H1 (cell line): ENCODE measurements at regions not wholly inside any gene's neighbourhood (a gene's known extent, or its start where the extent isn't known, plus 50 kb on each side); places are given as distances from the start of the nearest gene placed in this dataset.

ENCODE experiments used
- CTCF ChIA-PET: fragments of 300-600 bp; sonication (Branson Sonifier 250); formaldehyde crosslinking; loops from one replicate; lab custom pipeline; 2021; ENCODE audit not compliant: partially characterized antibody; lab: Charles Lee
- POLR2A ChIA-PET: fragments of 300-600 bp; sonication (Branson Sonifier 250); formaldehyde crosslinking; loops from one replicate; lab custom pipeline; 2021; ENCODE audit warnings: inconsistent platforms; ENCODE audit not compliant: partially characterized antibody; lab: Charles Lee
- DNase-seq, 2 experiments: peaks; one replicate each; pipeline versions ENCODE4 v3.0.0 to v3.0.0-alpha.2; 2010 to 2022; ENCODE audit warnings: low spot score in 2 of 2, low read depth in 1 of 2, mixed read lengths in 1 of 2
- FAIRE-seq: peaks from 2 replicates; lab custom pipeline; 2011; peaks lifted over from hg19 to GRCh38; lab: Jason Lieb, UNC
- H2AFZ ChIP-seq: 2 replicates; pipeline ENCODE4 v1.8.1; 2012; ENCODE audit warnings: low read length, inconsistent platforms
- H2AK5ac ChIP-seq: 2 replicates; pipeline ENCODE4 v1.6.1; 2013; ENCODE audit warnings: low read depth, low read length
- H2BK120ac ChIP-seq: replicated peaks from 2 replicates; pipeline ENCODE3; 2013; ENCODE audit warnings: low read depth, low read length, inconsistent platforms
- H2BK12ac ChIP-seq: 2 replicates; pipeline ENCODE4 v1.6.1; 2013; ENCODE audit warnings: low read depth, low read length
- H2BK15ac ChIP-seq: 2 replicates; pipeline ENCODE4 v1.6.1; 2013; ENCODE audit warnings: low read length
- H2BK20ac ChIP-seq: 2 replicates; pipeline ENCODE4 v1.6.1; 2013; ENCODE audit warnings: low read length
- H2BK5ac ChIP-seq: 2 replicates; pipeline ENCODE4 v1.6.1; 2013; ENCODE audit warnings: low read depth, low read length
- H3K14ac ChIP-seq: 2 replicates; pipeline ENCODE4 v1.6.1; 2013; ENCODE audit warnings: inconsistent platforms; ENCODE audit not compliant: insufficient read length
- H3K18ac ChIP-seq: 2 replicates; pipeline ENCODE4 v1.6.1; 2013; ENCODE audit warnings: low read length; ENCODE audit errors: extremely low read depth
- H3K23ac ChIP-seq: 2 replicates; pipeline ENCODE4 v1.6.1; 2013; ENCODE audit warnings: inconsistent platforms; ENCODE audit not compliant: insufficient read length
- H3K23me2 ChIP-seq: 2 replicates; pipeline ENCODE4 v1.6.1; 2013; ENCODE audit warnings: low read depth, low read length
- H3K27ac ChIP-seq: 2 replicates; pipeline ENCODE4 v1.6.1; 2011; ENCODE audit warnings: low read depth, low read length, inconsistent platforms
- H3K27me3 ChIP-seq, 4 experiments: replicated peaks in 1 of 4; 1 replicate in 1 of 4; 2 replicates in 3 of 4; pipeline versions ENCODE4 v1.6.1 to v1.8.1; 2011 to 2013; ENCODE audit warnings: low read length in 3 of 4, mild to moderate bottlenecking in 3 of 4, inconsistent platforms in 2 of 4, mixed read lengths in 2 of 4, moderate library complexity in 1 of 4; ENCODE audit not compliant: control insufficient read depth in 3 of 4, insufficient read depth in 3 of 4; ENCODE audit errors: extremely low read depth in 1 of 4
- H3K36me3 ChIP-seq, 4 experiments: 2 replicates each; pipeline versions ENCODE4 v1.6.1 to v1.8.1; 2011 to 2013; ENCODE audit warnings: mild to moderate bottlenecking in 4 of 4, low read length in 3 of 4, moderate library complexity in 2 of 4, control low read depth in 1 of 4, inconsistent platforms in 1 of 4; ENCODE audit not compliant: insufficient read depth in 4 of 4, control insufficient read depth in 2 of 4
- H3K4ac ChIP-seq: replicated peaks from 2 replicates; pipeline ENCODE3; 2013; ENCODE audit warnings: low read length, low read depth, mixed read lengths, inconsistent platforms; ENCODE audit not compliant: insufficient read length
- H3K4me1 ChIP-seq, 4 experiments: replicated peaks in 1 of 4; 1 replicate in 1 of 4; 2 replicates in 3 of 4; pipeline versions ENCODE4 v1.6.1 to v1.8.1; 2011 to 2013; ENCODE audit warnings: low read length in 3 of 4, inconsistent platforms in 2 of 4, mixed read lengths in 1 of 4; ENCODE audit not compliant: insufficient read depth in 4 of 4, control insufficient read depth in 3 of 4
- H3K4me2 ChIP-seq, 2 experiments: 2 replicates each; pipeline versions ENCODE4 v1.6.1 to v1.8.1; 2011 to 2013; ENCODE audit warnings: low read depth in 2 of 2, low read length in 2 of 2, control low read depth in 1 of 2, inconsistent platforms in 1 of 2, mild to moderate bottlenecking in 1 of 2; ENCODE audit not compliant: insufficient read depth in 1 of 2
- H3K4me3 ChIP-seq, 4 experiments: fragments of 200-600, 300-600 bp in 1 of 4; sonication (generic), shearing (Covaris generic), sonication (Bioruptor Twin) in 1 of 4; 2 replicates each; pipeline versions ENCODE4 v1.5.1 to v1.8.1; 2011 to 2016; ENCODE audit warnings: low read length in 4 of 4, low read depth in 3 of 4, control low read depth in 2 of 4, inconsistent platforms in 2 of 4, mild to moderate bottlenecking in 2 of 4, mixed read lengths in 1 of 4, moderate library complexity in 1 of 4; ENCODE audit not compliant: insufficient read depth in 2 of 4; ENCODE audit errors: extremely low read depth in 1 of 4
- H3K56ac ChIP-seq: replicated peaks from 2 replicates; pipeline ENCODE3; 2013; ENCODE audit warnings: low read depth, mild to moderate bottlenecking, mixed read lengths, low read length, inconsistent platforms; ENCODE audit not compliant: insufficient read length
- H3K79me1 ChIP-seq: 2 replicates; pipeline ENCODE4 v1.6.1; 2013; ENCODE audit warnings: low read depth, low read length, control low read depth
- H3K79me2 ChIP-seq, 2 experiments: 2 replicates each; pipeline versions ENCODE4 v1.6.1 to v1.8.1; 2012 to 2013; ENCODE audit warnings: low read length in 2 of 2, mild to moderate bottlenecking in 2 of 2, inconsistent platforms in 1 of 2; ENCODE audit not compliant: insufficient read depth in 2 of 2, control insufficient read depth in 1 of 2
- H3K9ac ChIP-seq, 4 experiments: replicated peaks in 1 of 4; 1 replicate in 1 of 4; 2 replicates in 3 of 4; pipeline versions ENCODE4 v1.6.1 to v1.8.1; 2011 to 2013; ENCODE audit warnings: low read depth in 3 of 4, low read length in 3 of 4, control low read depth in 2 of 4, mild to moderate bottlenecking in 2 of 4, moderate library complexity in 2 of 4, inconsistent platforms in 1 of 4; ENCODE audit errors: extremely low read depth in 1 of 4
- H3K9me3 ChIP-seq, 2 experiments: 2 replicates each; pipeline versions ENCODE4 v1.6.1 to v1.8.1; 2012 to 2013; ENCODE audit warnings: mild to moderate bottlenecking in 2 of 2, moderate library complexity in 2 of 2, control low read depth in 1 of 2, inconsistent platforms in 1 of 2, low read depth in 1 of 2, low read length in 1 of 2, mixed read lengths in 1 of 2; ENCODE audit not compliant: insufficient read depth in 2 of 2
- H4K20me1 ChIP-seq, 2 experiments: replicated peaks in 1 of 2; 2 replicates each; pipeline versions ENCODE3 to v1.8.1; 2011 to 2013; ENCODE audit warnings: inconsistent platforms in 2 of 2, low read length in 2 of 2, mild to moderate bottlenecking in 1 of 2; ENCODE audit not compliant: insufficient read depth in 2 of 2, control insufficient read depth in 1 of 2
- H4K5ac ChIP-seq: 2 replicates; pipeline ENCODE4 v1.6.1; 2013; ENCODE audit warnings: low read length, low read depth, mixed read lengths, inconsistent platforms; ENCODE audit not compliant: insufficient read length
- H4K8ac ChIP-seq: 2 replicates; pipeline ENCODE4 v1.8.0; 2013; ENCODE audit warnings: mild to moderate bottlenecking, moderate library complexity, low read length, inconsistent platforms; ENCODE audit not compliant: insufficient read depth; ENCODE audit errors: extremely low read depth
- H4K91ac ChIP-seq: replicated peaks from 2 replicates; pipeline ENCODE3; 2013; ENCODE audit warnings: low read length, mixed read lengths, inconsistent platforms; ENCODE audit not compliant: insufficient read length
- CHD1 ChIP-seq: IDR thresholded peaks from 2 replicates; pipeline ENCODE4 v1.6.1; 2012; ENCODE audit warnings: low read depth, low read length, improper control_type of control experiment
- CREB1 ChIP-seq: IDR thresholded peaks from 2 replicates; pipeline ENCODE4 v1.6.1; 2012; ENCODE audit warnings: inconsistent platforms
- EP300 ChIP-seq, 2 experiments: IDR thresholded peaks; 1 replicate in 1 of 2; 2 replicates in 1 of 2; pipeline ENCODE4 v1.6.1; 2011 to 2012; ENCODE audit warnings: low read depth in 2 of 2, low read length in 2 of 2, mild to moderate bottlenecking in 2 of 2, borderline replicate concordance in 1 of 2, inconsistent platforms in 1 of 2, moderate library complexity in 1 of 2
- JUND ChIP-seq: IDR thresholded peaks from 2 replicates; pipeline ENCODE4 v1.6.1; 2011; ENCODE audit warnings: mild to moderate bottlenecking, improper control_type of control experiment, low read length
- RBBP5 ChIP-seq: IDR thresholded peaks from 2 replicates; pipeline ENCODE4 v1.7.1; 2012; ENCODE audit warnings: low read depth, mild to moderate bottlenecking, inconsistent platforms, low read length, moderate library complexity, borderline replicate concordance
- WGBS, 2 experiments: shearing (Covaris generic) in 1 of 2; methylation state at CpG; one replicate each; pipeline versions ENCODE4 v1.1.6 to v1.1.7; 2013 to 2015; ENCODE audit warnings: low lambda C conversion rate in 2 of 2, mixed read lengths in 2 of 2, inconsistent platforms in 1 of 2, low coverage in 1 of 2, missing lambda C conversion rate in 1 of 2; ENCODE audit not compliant: insufficient replicate concordance in 2 of 2, insufficient coverage in 1 of 2, insufficient read length in 1 of 2; ENCODE audit errors: extremely low coverage in 1 of 2, missing lambda C conversion rate in 1 of 2; 5-methylcytosine and 5-hydroxymethylcytosine counted together

DNA sequence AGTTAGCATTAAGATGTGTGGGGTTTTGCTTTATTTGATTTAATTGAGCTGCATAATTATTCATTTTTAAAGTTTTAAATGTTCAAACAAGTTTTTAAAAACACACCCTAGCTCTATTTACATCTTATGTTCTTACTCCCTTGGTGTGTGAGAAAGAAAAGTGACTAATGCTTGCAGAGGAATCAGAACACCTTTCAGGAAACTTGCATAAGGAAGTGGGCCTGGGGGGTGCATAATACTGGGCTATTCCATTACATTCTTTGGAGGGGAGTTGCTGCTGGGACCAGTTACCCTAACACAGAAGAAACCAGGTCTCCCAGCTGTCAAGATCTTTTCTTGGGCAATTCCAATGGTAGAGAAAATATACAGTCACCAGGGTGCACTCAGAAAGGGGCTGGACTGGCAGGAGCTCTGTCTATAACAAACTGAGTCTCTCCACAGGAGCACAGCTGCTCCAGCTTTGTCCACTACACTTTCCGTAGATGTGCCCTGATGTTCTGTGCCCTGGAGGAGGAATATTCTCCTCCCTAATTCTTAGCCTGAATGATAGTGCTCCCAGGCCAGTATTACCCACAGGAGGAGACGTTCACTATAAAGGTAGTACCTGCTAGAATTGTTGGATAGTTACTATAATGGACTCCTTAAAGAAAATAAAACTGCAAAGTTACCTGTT, 304.2 kb downstream of the CDC14C start:
- 56% methylated on average over 2 of the region's 2 CpGs; no CpG with 5 or more reads in 1 of the 2 experiments for WGBS, 2 experiments
- no peak overlapping the region for H2BK15ac ChIP-seq
- H2AFZ ChIP-seq: peak overlapping the region; percentile 27
- no peak overlapping the region for H4K8ac ChIP-seq
- no peak overlapping the region for H3K27ac ChIP-seq
- H3K9me3 ChIP-seq: no peaks in the 10 kb centered on the region
- H2BK120ac ChIP-seq: peak overlapping the region; percentile 70
- H3K4me1 ChIP-seq: peaks cover 0 to 8% (median 5%) of the 10 kb centered on the region in 4 experiments; a peak in 6 of 7 replicates
- no peak overlapping the region for H3K4ac ChIP-seq
- H2BK5ac ChIP-seq: no peak overlapping the region; the same call in 1 of the 2 replicates
- POLR2A ChIA-PET: interaction anchor here (1.3 kb wide), 1 partner anchor 272 kb away, joined by 3 read pairs; no protein-coding TSS in a partner anchor
- H3K4me3 ChIP-seq: no peak overlapping the region
- H2BK12ac ChIP-seq: no peak overlapping the region
- CTCF ChIA-PET: interaction anchor here (0.9 to 1.3 kb wide), 3 partner anchors 14 to 562 kb away, joined by 3 to 5 read pairs (median 4); no protein-coding TSS in a partner anchor
- peak overlapping the region; percentile 34 for H4K91ac ChIP-seq
- no peak overlapping the region for H3K9ac ChIP-seq
- no peak overlapping the region for H3K14ac ChIP-seq
- no peaks in the 10 kb centered on the region for H4K20me1 ChIP-seq
- no peaks in the 10 kb centered on the region for H3K79me1 ChIP-seq
- no peak overlapping the region for H3K23ac ChIP-seq
- H4K5ac ChIP-seq: peak overlapping the region; percentile 37
- H3K18ac ChIP-seq: no peak overlapping the region
- H3K36me3 ChIP-seq: no peaks in the 10 kb centered on the region
- no peaks in the 10 kb centered on the region for H3K79me2 ChIP-seq
- H3K56ac ChIP-seq: no peak overlapping the region
- DNase-seq (no peak), FAIRE-seq (no peak)
- no peak overlapping the region for H2AK5ac ChIP-seq
- H3K23me2 ChIP-seq: no peaks in the 10 kb centered on the region
- TF ChIP-seq CREB1 (no peak), CHD1 (0 out of 2 replicates have a peak, but pooled peaks have one; percentile 51), RBBP5 (no peak), EP300 (IDR thresholded peaks at IDR 0.05; ENCODE audit: borderline replicate concordance in 1 of 2, low read depth in 2 of 2, low read length in 2 of 2) (peak in 1 of 2 experiments; percentile 81; a peak in 1 of 3 replicates), JUND (peak; percentile 65)
- no peak overlapping the region for H3K4me2 ChIP-seq
- H3K27me3 ChIP-seq: no peaks in the 10 kb centered on the region
- H2BK20ac ChIP-seq: no peak overlapping the region
